Breast epithelium (tissue), 3 donors: ENCODE measurements at regions not wholly inside any gene's neighbourhood (a gene's known extent, or its start where the extent isn't known, plus 50 kb on each side); places are given as distances from the start of the nearest gene placed in this dataset.

Source experiments
- CTCF ChIP-seq, 3 donors: fragments of 450-650 bp; IDR thresholded peaks; one replicate each; pipeline ENCODE4 v1.5.1; 2016 to 2017; ENCODE audit warnings: antibody characterized with exemption in 3 of 3, mild to moderate bottlenecking in 3 of 3, moderate library complexity in 3 of 3
- POLR2A ChIP-seq: fragments of 450-650 bp; IDR thresholded peaks from one replicate; pipeline ENCODE4 v1.6.1; 2016; ENCODE audit warnings: antibody characterized with exemption, mild to moderate bottlenecking, moderate library complexity

GRCh38 chr16:9031107-9031506 is 60.3 kb upstream of the HAPSTR1 start:
- TF ChIP-seq CTCF (IDR thresholded peaks at IDR 0.05) (no peak), POLR2A (no peak)
